ENCODE measurements at regions not wholly inside any gene's neighbourhood (a gene's known extent, or its start where the extent isn't known, plus 50 kb on each side); places are given as distances from the start of the nearest gene placed in this dataset.
A peak's percentile ranks its signal among the peaks of the same experiment; 100 is the strongest.
"Not testable (repeated sequence)": the region's sequence is repeated elsewhere in the genome, so short reads cannot be mapped to it uniquely, and the experiment has no call there.

DNA sequence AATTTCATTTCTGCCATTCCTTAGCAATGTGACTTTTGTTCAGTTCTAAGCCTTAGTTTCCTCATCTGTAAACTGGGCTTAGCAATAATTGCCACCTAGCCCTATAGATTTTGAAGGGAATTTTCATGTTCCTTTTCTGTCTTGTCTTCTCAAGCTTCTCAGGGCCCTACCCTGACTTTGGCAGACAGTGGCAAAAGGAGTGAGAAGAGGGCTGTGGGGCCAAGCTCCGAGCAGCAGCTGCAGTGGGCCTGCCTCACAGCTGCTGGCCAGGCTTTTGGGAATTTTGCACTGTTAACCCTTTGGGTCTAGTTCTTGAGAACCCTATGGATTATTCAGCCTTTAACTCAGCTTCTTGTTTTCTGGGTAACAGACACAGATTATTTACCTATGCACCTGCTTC, 67.6 kb upstream of the IGSF1 start:
- no peak for ATAC-seq
- no peak for DNase-seq (ENCODE audit: low spot score)

GRCh38 chrX:131359611-131360010, 70.5 kb upstream of the IGSF1 start:
- no peak for ATAC-seq
- no peak for DNase-seq (ENCODE audit: low spot score)

GRCh38 chrX:131365766-131366165, 76.7 kb upstream of the IGSF1 start:
- DNase-seq (ENCODE audit: low spot score) (no peak), ATAC-seq (no peak)

- no peak for DNase-seq (ENCODE audit: low spot score)
- peak; percentile 70 for ATAC-seq
These were observed 77.3 kb upstream of the IGSF1 start for GRCh38 chrX:131366407-131366806.

DNA sequence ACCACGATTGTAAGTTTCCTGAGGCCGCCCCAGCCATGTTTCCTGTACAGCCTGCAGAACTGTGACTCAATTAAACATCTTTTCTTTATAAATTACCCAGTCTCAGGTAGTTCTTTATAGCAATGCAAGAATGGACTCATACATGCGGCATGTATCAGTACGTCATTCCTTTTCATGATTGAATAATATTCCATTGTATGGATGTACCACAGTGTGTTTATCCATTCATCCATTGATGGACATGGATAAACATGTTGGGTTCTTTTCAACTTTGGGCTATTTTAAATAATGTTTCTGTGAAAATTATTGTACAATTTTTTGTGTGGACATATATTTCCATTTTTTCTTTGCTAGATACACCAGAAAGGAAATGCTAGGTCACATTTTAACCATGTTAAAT, 99.2 kb upstream of the IGSF1 start:
- no peak for DNase-seq (ENCODE audit: low spot score)
- no peak for ATAC-seq

- ATAC-seq, result no peak
- no peak for DNase-seq (ENCODE audit: low spot score)
These were observed 103.6 kb upstream of the IGSF1 start for GRCh38 chrX:131392666-131393065.

GRCh38 chrX:131393426-131393825, 104.3 kb upstream of the IGSF1 start:
- ATAC-seq (peak; percentile 86), DNase-seq (ENCODE audit: low spot score) (no peak)

GRCh38 chrX:131394384-131394783, 105.3 kb upstream of the IGSF1 start:
- peak; percentile 52 for ATAC-seq
- no peak for DNase-seq (ENCODE audit: low spot score)

DNA sequence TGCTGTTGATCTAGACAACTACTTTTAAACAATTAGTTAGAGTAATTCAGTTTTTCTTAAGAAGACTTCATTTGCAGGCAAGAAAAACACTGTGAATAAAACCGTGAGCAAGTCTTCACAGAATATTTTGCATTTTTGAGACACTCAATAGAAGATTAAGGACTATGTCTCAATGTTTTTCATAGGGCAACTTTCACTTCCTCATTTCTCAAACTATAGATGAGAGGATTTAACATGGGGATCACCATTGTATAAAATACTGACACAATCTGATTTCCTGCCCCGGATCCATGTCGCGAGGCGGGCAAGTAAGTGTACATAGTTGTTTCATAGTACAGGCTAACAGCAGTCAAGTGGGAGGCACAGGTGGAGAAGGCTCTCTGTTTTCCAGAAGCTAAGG, 108.8 kb upstream of the IGSF1 start:
- ATAC-seq (no peak), DNase-seq (ENCODE audit: low spot score) (no peak)

- peak; percentile 90 for ATAC-seq
- DNase-seq (ENCODE audit: low spot score), result peak; percentile 83
These were observed 110.7 kb upstream of the IGSF1 start for GRCh38 chrX:131399678-131400428.

- peak; percentile 52 for ATAC-seq
- no peak for DNase-seq (ENCODE audit: low spot score)
These were observed 113.2 kb upstream of the IGSF1 start for GRCh38 chrX:131402124-131402811.

DNA sequence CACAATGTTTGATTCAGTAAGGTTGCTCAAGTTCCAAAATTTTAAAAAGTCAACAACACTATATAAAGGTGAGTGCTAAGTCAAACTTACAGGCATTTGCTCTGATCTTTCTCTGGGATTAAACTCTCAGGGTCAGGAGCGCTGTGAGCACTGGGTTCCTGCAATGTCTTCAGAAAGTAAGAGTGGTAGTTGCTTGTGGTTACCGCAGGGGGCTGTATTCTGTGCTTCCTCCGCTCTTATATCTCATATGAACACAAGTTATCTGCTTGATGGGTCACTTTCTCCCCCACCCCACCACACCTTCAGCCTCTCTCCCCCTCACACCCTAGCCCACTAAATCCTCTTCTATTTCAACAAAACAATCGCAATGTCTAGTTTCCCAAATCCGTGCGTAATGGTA, 116.4 kb upstream of the IGSF1 start:
- ATAC-seq, result no peak
- DNase-seq (ENCODE audit: low spot score), result no peak

DNA sequence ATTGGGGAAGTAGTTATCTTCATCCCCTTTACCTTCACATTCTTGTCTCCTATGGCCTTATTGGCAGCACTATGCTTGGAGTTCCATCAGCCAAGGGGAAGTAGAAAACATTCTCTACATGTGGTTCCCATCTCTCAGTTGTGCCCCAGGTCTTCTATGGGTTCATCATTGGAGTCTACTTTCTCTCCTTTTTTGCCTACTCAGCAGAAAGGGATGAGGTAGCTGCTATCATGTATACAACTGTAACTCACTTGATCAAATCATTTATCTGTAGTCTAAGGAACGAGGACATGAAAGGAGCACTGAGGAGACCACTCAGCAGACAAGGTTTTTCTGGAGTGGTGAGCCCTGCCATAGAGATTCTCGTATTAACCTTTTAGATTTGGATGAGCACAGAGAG, 119.0 kb upstream of the OR13H1 start:
- ATAC-seq, result no peak

DNA sequence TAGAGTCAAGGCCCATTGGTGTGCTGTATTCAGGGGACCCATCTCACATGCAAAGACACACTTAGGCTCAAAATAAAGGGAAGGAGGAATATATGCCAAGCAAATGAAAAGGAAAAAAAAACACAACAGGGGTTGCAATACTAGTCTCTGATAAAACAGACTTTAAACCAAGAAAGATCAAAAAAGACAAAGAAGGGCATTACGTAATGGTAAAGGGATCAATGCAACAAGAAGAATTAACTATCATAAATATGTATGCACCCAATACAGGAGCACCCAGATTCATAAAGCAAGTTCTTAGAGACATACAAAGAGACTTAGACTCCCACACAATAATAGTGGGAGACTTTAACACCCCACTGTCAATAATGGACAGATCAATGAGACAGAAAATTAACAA, 113.4 kb upstream of the OR13H1 start:
- not testable (repeated sequence) for ATAC-seq; DNase-seq (ENCODE audit: low spot score)

More for the DNA sequence above, 119.0 kb upstream of the OR13H1 start:
- no peak for DNase-seq (ENCODE audit: low spot score)

GRCh38 chrX:131441033-131441432, 102.8 kb upstream of the OR13H1 start:
- DNase-seq (ENCODE audit: low spot score) (no peak), ATAC-seq (peak; percentile 19)

DNA sequence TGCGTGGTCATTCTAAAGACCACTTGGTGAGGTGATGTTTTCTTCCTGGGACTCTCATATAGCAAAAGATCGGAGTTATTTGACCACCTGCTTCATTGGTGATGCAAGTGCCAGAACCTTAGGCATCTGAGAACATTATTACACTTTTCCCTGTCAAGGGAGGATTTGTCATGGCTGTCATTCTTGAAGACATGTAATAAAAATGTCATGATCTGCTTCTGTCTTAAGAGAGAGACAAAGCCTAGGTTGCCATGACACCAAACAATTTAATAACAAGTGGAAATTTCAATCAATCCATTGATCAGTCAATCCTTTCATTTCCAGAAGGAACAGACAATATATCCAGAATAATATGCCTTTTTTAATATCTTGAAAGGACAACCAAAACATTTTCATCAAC, 97.9 kb upstream of the OR13H1 start:
- no peak for ATAC-seq
- no peak for DNase-seq (ENCODE audit: low spot score)

DNA sequence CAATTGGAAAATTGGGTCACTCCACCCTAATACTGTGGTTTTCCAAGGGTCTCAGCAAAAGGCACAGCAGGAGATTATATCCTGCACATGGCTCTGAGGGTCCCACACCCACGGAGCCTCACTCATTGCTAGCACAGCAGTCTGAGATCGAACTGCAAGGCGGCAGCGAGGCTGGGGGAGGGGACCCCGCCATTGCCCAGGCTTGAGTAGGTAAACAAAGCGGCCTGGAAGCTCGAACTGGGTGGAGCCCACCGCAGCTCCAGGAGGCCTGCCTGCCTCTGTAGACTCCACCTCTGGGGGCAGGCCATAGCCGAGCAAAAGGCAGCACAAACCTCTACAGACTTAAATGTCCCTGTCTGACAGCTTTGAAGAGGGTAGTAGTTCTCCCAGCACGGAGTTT, 82.0 kb upstream of the OR13H1 start:
- not testable (repeated sequence) for DNase-seq (ENCODE audit: low spot score); ATAC-seq

DNA sequence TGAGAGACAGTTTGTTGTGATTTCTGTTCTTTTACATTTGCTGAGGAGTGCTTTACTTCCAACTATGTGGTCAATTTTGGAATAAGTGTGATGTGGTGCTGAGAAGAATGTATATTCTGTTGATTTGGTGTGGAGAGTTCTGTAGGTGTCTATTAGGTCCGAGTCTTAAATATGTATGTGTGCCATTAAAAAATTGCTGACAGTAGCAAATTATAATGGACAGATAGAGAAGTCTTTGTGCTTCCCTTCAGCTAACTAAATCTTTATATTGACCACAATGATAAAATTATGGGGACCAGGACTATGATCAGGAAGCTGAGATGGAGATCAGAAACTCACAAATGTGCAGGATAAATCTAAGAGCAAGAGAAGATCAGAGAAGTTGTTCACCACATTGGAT, 70.1 kb upstream of the OR13H1 start:
- not testable (repeated sequence) for DNase-seq (ENCODE audit: low spot score); ATAC-seq

- DNase-seq (ENCODE audit: low spot score) (no peak), ATAC-seq (no peak)
These were observed 66.4 kb upstream of the OR13H1 start for GRCh38 chrX:131477498-131477897.

All from left lobe of liver (tissue), 2 donors.